PFSK-1 (cell line): ENCODE measurements at regions not wholly inside any gene's neighbourhood (a gene's known extent, or its start where the extent isn't known, plus 50 kb on each side); places are given as distances from the start of the nearest gene placed in this dataset.

Experiments used
- POLR2AphosphoS5 ChIP-seq: IDR thresholded peaks from 2 replicates; pipeline ENCODE4 v1.6.1; 2012; ENCODE audit warnings: low read depth, mild to moderate bottlenecking, control low read depth, low read length, moderate library complexity
- REST ChIP-seq, 2 experiments: IDR thresholded peaks; 2 replicates each; pipeline versions ENCODE4 v1.6.1 to v1.8.0; 2011 to 2012; ENCODE audit warnings: low read depth in 2 of 2, low read length in 2 of 2, control low read depth in 1 of 2, inconsistent platforms in 1 of 2, mild to moderate bottlenecking in 1 of 2, moderate library complexity in 1 of 2; ENCODE audit not compliant: insufficient read depth in 1 of 2
- SIN3A ChIP-seq: IDR thresholded peaks from 2 replicates; pipeline ENCODE4 v1.6.1; 2012; ENCODE audit warnings: mild to moderate bottlenecking, low read length, moderate library complexity, borderline replicate concordance; ENCODE audit not compliant: insufficient read depth
- TAF1 ChIP-seq: IDR thresholded peaks from 2 replicates; pipeline ENCODE4 v1.6.1; 2012; ENCODE audit warnings: low read length, control low read depth, borderline replicate concordance; ENCODE audit not compliant: insufficient read depth

DNA sequence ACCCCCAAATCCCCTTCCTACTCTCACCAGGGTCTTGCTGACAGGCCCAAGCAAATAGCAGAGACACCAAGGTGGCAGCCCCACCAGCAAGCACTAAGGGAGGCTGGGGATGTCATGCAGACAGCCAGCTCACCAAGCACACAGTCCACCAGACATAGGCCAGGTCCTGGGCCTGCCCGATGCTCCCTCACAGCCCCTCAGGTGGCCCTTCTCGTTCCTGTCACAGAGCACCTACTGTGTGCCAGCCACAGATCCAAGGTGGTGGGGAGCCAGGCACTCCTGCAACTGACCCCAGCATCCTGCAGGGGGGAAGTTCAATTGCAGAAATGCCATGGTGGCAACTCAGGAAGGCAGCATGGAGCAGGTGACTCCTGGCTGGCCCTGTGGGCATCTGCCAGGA is 60.5 kb upstream of the PNMA1 start:
- TF ChIP-seq TAF1 = no peak
- no peak for TF ChIP-seq REST (IDR thresholded peaks at IDR 0.05; ENCODE audit: insufficient read depth in 1 of 2, low read depth in 2 of 2, low read length in 2 of 2)
- TF ChIP-seq POLR2AphosphoS5 = no peak
- no peak for TF ChIP-seq SIN3A
